Lower leg skin (tissue), 4 donors: ENCODE measurements at regions not wholly inside any gene's neighbourhood (a gene's known extent, or its start where the extent isn't known, plus 50 kb on each side); places are given as distances from the start of the nearest gene placed in this dataset.
A peak's percentile ranks its signal among the peaks of the same experiment; 100 is the strongest.

Experiments used
- DNase-seq, 2 donors: peaks; one replicate each; pipeline ENCODE4 v3.0.0-alpha.2; 2019; ENCODE audit warnings: low spot score in 2 of 2
- H3K4me3 ChIP-seq: fragments of 200-600 bp; sonication (generic); 2 replicates; pipeline ENCODE4 v1.5.1; 2017; ENCODE audit warnings: mild to moderate bottlenecking, low read depth; ENCODE audit not compliant: poor library complexity, severe bottlenecking
- POLR2A ChIP-seq, 2 donors: fragments of 450-650 bp; IDR thresholded peaks; one replicate each; pipeline ENCODE4 v1.6.1; 2016 to 2017; ENCODE audit warnings: antibody characterized with exemption in 2 of 2, mild to moderate bottlenecking in 1 of 2, moderate library complexity in 1 of 2
- WGBS, 2 donors: methylation state at CpG; one replicate each; pipeline ENCODE4 v1.1.5; 2018; 5-methylcytosine and 5-hydroxymethylcytosine counted together
- intact Hi-C: fragments of 100-400 bp; cut with DNase I; formaldehyde crosslinking; loops from one replicate; pipeline ENCODE4 v1.15.0; 2023; ENCODE audit warnings: low total_unique reads
- TF ChIP-seq, protein P1 (sequence below), 3 donors: fragments of 450-650 bp; IDR thresholded peaks; one replicate each; pipeline ENCODE4 v1.5.1; 2016; ENCODE audit warnings: antibody characterized with exemption in 3 of 3, mild to moderate bottlenecking in 3 of 3, moderate library complexity in 2 of 3

DNA sequence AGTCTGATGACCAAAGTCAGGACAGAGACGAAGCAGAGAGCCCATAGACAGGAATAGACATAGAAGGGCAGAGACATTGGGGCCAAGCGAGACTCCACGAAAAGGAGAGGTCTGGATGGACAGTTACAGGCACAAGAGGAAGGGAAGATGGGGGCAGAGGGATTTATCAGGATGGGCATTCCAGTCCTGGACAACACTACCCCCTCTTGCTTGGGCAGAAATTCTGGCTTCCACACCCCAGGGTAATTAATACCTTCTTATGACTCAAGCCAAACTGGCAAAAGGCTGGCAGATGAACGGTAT is 82.2 kb upstream of the MAFB start:
- DNase-seq = no peak
- intact Hi-C loops = no loop called here
- no peak overlapping the region for H3K4me3 ChIP-seq
- WGBS, 2 donors = 71% methylated on average over 4 of the region's 4 CpGs
- no peak for TF ChIP-seq POLR2A (IDR thresholded peaks at IDR 0.05)
- TF ChIP-seq, protein P1, sequence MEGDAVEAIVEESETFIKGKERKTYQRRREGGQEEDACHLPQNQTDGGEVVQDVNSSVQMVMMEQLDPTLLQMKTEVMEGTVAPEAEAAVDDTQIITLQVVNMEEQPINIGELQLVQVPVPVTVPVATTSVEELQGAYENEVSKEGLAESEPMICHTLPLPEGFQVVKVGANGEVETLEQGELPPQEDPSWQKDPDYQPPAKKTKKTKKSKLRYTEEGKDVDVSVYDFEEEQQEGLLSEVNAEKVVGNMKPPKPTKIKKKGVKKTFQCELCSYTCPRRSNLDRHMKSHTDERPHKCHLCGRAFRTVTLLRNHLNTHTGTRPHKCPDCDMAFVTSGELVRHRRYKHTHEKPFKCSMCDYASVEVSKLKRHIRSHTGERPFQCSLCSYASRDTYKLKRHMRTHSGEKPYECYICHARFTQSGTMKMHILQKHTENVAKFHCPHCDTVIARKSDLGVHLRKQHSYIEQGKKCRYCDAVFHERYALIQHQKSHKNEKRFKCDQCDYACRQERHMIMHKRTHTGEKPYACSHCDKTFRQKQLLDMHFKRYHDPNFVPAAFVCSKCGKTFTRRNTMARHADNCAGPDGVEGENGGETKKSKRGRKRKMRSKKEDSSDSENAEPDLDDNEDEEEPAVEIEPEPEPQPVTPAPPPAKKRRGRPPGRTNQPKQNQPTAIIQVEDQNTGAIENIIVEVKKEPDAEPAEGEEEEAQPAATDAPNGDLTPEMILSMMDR (IDR thresholded peaks at IDR 0.05) = no peak

DNA sequence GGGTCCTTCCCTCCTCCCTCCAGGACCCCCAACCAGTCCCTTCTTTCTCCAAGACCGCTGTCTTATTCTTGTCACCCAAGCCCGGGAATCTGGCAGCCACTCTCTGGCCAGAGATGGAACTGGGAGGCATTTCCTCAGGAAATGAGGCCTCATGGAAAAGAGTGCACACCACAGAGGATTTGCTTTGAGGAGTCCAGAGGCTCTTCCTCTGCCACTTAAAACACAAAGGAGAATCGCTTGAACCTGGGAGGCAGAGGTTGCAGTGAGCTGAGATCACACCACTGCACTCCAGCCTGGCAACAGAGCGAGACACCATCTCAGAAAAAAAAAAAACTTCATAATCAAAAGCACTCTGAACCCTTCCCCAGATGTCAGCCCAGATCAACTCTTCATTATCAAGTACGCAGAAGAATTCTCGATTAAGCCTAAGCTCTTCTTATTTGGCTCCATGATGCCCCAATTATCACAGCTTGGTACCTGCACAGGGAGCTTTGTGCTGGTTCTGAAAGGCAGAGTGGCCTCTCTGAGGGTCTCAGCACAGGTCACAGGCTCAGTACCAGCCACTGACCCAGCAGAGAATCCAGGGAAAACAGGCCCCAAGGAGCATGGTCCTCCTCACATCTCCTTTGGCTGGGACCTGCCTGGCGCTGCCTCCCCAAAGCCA is 82.9 kb upstream of the MAFB start:
- no peak overlapping the region for H3K4me3 ChIP-seq
- intact Hi-C loops = no loop called here
- WGBS, 2 donors = 79 to 85% methylated on average over 7 of the region's 7 CpGs
- DNase-seq = no peak
- TF ChIP-seq POLR2A (IDR thresholded peaks at IDR 0.05) = no peak
- TF ChIP-seq, protein P1 (IDR thresholded peaks at IDR 0.05) = no peak

DNA sequence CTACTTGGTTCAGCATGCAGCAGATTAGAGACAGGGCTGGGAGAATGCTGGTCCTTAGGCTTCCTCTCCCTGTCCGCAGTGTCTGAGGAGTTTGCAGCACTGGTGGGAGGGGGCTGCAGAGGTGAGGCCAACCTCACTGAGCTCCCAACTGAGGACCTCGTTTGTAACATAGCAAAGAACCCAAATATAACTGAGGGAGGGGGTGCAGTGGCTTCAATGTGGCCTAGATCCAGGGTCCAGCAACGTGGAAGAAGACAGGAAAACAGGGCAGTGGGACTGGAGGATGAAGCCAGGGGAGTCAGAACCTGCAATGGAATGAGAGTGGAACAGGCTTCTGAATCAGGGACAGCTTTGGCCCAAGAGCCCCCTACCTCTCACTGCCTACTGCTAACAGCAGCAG is 84.3 kb upstream of the MAFB start:
- 63 to 86% methylated on average over 3 of the region's 3 CpGs for WGBS, 2 donors
- no peak for TF ChIP-seq POLR2A (IDR thresholded peaks at IDR 0.05)
- TF ChIP-seq, protein P1 (IDR thresholded peaks at IDR 0.05) = no peak
- no peak overlapping the region for H3K4me3 ChIP-seq
- intact Hi-C loops = no loop called here
- DNase-seq = no peak

DNA sequence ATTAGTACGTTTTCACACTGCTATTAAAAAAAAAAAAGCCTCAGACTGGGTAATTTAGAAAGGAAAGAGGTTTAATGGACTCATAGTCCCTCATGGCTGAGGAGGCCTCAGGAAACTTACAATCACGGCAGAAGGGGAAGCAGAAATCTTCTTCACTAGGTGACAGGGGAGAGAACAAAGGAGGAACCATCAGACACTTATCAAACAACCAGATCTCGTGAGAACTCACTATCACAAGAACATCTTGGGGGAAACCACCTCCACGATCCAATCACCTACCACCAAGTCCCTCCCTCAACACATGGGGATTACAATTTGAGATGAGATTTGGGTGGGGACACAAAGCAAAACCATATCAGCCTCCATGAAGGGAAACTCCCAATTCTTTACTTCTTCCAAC is 85.2 kb upstream of the MAFB start:
- H3K4me3 ChIP-seq = no peak overlapping the region
- intact Hi-C loops = no loop called here
- TF ChIP-seq POLR2A (IDR thresholded peaks at IDR 0.05) = no peak
- WGBS, 2 donors = 68 to 70% methylated on average over 4 of the region's 4 CpGs
- no peak for DNase-seq

DNA sequence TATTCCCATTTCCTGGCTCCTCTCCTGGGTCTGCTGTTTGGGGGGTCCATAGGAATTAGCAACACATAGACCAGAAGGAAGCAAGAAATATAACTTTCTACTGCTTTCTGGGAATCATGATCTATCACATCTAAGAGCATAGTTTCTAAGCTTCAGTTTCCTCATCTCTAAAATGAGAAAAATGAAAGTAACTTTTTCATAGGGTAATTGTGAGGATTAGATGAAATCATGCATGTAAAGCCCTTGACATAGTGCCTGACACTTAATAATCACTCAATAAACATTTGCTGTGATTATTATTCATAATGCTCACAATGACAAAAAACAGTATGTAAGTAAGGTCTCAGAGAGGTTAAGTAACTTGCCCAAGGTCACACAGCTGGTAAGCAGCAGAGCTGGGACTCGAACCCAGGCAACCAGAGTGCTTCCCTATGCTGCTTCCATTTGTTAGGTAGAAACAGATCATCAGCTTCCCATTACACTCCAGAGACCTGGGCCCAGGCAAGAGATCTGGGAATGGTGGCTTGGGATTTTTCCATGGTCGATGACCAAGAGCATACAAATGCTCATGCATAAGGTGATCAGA is 86.6 kb upstream of the MAFB start:
- intact Hi-C loops = no loop called here
- no peak overlapping the region for H3K4me3 ChIP-seq
- TF ChIP-seq, protein P1 (IDR thresholded peaks at IDR 0.05) = no peak
- no peak for TF ChIP-seq POLR2A (IDR thresholded peaks at IDR 0.05)
- 86 to 88% methylated on average over 2 of the region's 2 CpGs for WGBS, 2 donors
- DNase-seq = no peak

DNA sequence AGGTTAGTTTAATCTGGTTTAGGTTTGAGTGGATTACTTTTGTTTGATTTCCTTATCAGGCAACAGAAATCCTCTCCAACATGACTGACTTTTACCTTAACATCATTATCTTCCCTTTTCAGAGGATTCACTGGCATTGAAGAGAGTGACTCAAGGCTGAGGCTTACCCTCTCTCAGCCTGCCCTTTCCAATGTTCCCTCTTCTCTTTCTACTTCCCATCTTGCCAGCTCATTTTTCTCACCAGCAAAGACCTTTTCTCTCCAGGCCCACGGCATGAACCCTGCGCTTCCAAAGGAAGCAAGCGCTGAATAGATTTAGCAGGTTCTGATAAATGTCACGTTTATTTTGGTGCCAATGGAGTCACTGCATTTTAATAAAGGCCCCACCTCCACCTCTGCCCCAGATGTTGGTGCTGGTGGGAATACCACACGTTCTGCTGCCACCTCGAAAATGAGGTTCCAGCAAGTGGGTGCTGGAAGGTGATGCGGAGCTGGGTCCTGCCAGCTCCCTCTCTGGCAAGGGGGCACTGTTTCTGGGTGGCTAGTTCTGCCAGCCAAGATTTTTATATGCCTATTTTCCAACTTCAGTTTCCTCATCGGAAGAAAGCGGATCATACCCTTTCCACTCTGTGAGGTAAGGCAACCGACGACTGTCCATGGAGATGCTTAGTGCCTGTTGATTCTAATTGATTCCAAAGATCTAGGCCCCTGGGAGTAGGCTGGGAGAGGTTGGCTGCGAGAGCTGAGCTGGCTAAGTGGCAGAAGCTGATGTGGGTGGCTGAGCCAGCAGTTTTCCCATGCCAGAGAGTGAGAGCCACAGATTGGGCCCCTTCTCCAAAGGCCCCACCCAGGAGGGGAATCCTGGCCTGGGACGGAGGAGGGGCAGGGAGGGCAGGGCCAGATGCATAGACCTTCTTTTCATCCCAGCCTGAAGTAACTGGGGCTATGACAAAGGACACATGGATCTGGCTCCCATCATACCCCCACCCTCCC is 87.7 kb upstream of the MAFB start:
- 40 to 50% methylated on average over 13 of the region's 13 CpGs for WGBS, 2 donors
- intact Hi-C loops = no loop called here
- TF ChIP-seq POLR2A (IDR thresholded peaks at IDR 0.05) = no peak
- TF ChIP-seq, protein P1 (IDR thresholded peaks at IDR 0.05) = no peak
- DNase-seq = peak in 1 of 2 donors; percentile 66
- no peak overlapping the region for H3K4me3 ChIP-seq
